Smooth muscle cell (in vitro differentiated cells): ENCODE measurements at regions not wholly inside any gene's neighbourhood (a gene's known extent, or its start where the extent isn't known, plus 50 kb on each side); places are given as distances from the start of the nearest gene placed in this dataset.
"Not testable (repeated sequence)": the region's sequence is repeated elsewhere in the genome, so short reads cannot be mapped to it uniquely, and the experiment has no call there.

ENCODE experiments used
- DNase-seq: peaks from one replicate; lab custom pipeline; 2025; ENCODE audit not compliant: unreplicated experiment; lab: John Stamatoyannopoulos, UW
- H2AFZ ChIP-seq: fragments of 200-600 bp; sonication (generic); 2 replicates; pipeline ENCODE4 v1.6.0; 2016; ENCODE audit warnings: antibody characterized with exemption, low read depth, mild to moderate bottlenecking
- H3F3A ChIP-seq: fragments of 200-600 bp; sonication (generic); 2 replicates; pipeline ENCODE4 v1.6.0; 2017; ENCODE audit warnings: antibody characterized with exemption, low read depth
- H3K27ac ChIP-seq: fragments of 200-600 bp; sonication (generic); 2 replicates; pipeline ENCODE4 v1.5.1; 2016; ENCODE audit warnings: low read depth, mild to moderate bottlenecking
- H3K27me3 ChIP-seq: fragments of 200-600 bp; sonication (generic); 2 replicates; pipeline ENCODE4 v1.6.1; 2016; ENCODE audit warnings: low read depth, mild to moderate bottlenecking
- H3K36me3 ChIP-seq: fragments of 200-600 bp; sonication (generic); 2 replicates; pipeline ENCODE4 v1.5.1; 2016; ENCODE audit warnings: low read depth
- H3K4me1 ChIP-seq: fragments of 200-600 bp; sonication (generic); 2 replicates; pipeline ENCODE4 v1.5.1; 2016; ENCODE audit warnings: low read depth
- H3K4me2 ChIP-seq: fragments of 200-600 bp; sonication (generic); 2 replicates; pipeline ENCODE4 v1.6.0; 2016; ENCODE audit warnings: mild to moderate bottlenecking
- H3K4me3 ChIP-seq: fragments of 200-600 bp; sonication (generic); 2 replicates; pipeline ENCODE4 v1.5.1; 2016; ENCODE audit warnings: mild to moderate bottlenecking
- H3K79me2 ChIP-seq: fragments of 200-600 bp; sonication (generic); 2 replicates; pipeline ENCODE4 v1.6.0; 2016; ENCODE audit warnings: low read depth, mild to moderate bottlenecking
- H3K9ac ChIP-seq: fragments of 200-600 bp; sonication (generic); 2 replicates; pipeline ENCODE4 v1.6.0; 2016; ENCODE audit warnings: low read depth
- H3K9me3 ChIP-seq: fragments of 200-600 bp; sonication (generic); replicated peaks from 2 replicates; pipeline ENCODE4 v1.5.1; 2016; ENCODE audit warnings: low read depth
- H4K20me1 ChIP-seq: fragments of 200-600 bp; sonication (generic); 2 replicates; pipeline ENCODE4 v1.6.0; 2016; ENCODE audit warnings: low read depth
- WGBS: methylation state at CpG from one replicate; pipeline ENCODE4 v1.1.7; 2016; ENCODE audit warnings: low lambda C conversion rate; 5-methylcytosine and 5-hydroxymethylcytosine counted together

- H3K4me3 ChIP-seq, H3K9me3 ChIP-seq, DNase-seq, H3F3A ChIP-seq, H3K27me3 ChIP-seq, H3K9ac ChIP-seq, H3K36me3 ChIP-seq, H3K27ac ChIP-seq, H3K4me1 ChIP-seq, H4K20me1 ChIP-seq, H3K79me2 ChIP-seq, H2AFZ ChIP-seq: not testable (repeated sequence)
- 62% methylated on average over 6 of the region's 6 CpGs for WGBS
- H3K4me2 ChIP-seq, result peak overlapping the region; percentile 31
Measured at GRCh38 chr20:30579069-30579468, 678.4 kb upstream of the DEFB115 start.

- not testable (repeated sequence) for H3K9ac ChIP-seq, H3F3A ChIP-seq, H3K79me2 ChIP-seq, H3K4me1 ChIP-seq, H2AFZ ChIP-seq, H3K4me2 ChIP-seq, H4K20me1 ChIP-seq, H3K27ac ChIP-seq, H3K36me3 ChIP-seq, DNase-seq, H3K27me3 ChIP-seq, H3K9me3 ChIP-seq
- 50% methylated on average over 25 of the region's 27 CpGs for WGBS
- peak overlapping the region; percentile 30 for H3K4me3 ChIP-seq
Measured at GRCh38 chr20:30579824-30580438, 677.5 kb upstream of the DEFB115 start.

GRCh38 chr20:30581839-30582238, 675.6 kb upstream of the DEFB115 start:
- not testable (repeated sequence) for H3K4me3 ChIP-seq, H2AFZ ChIP-seq, H3K27me3 ChIP-seq, DNase-seq, H3K4me2 ChIP-seq, H3K9ac ChIP-seq, H3K36me3 ChIP-seq, H3K4me1 ChIP-seq, H3F3A ChIP-seq, H4K20me1 ChIP-seq, H3K27ac ChIP-seq, H3K79me2 ChIP-seq, H3K9me3 ChIP-seq
- WGBS, result 56% methylated on average over 7 of the region's 7 CpGs

- H3K36me3 ChIP-seq, H3K27ac ChIP-seq, H3K4me1 ChIP-seq, H4K20me1 ChIP-seq, H3K27me3 ChIP-seq, DNase-seq, H3K9me3 ChIP-seq, H3K4me3 ChIP-seq, H2AFZ ChIP-seq, H3K4me2 ChIP-seq, H3F3A ChIP-seq, H3K79me2 ChIP-seq, H3K9ac ChIP-seq: not testable (repeated sequence)
- WGBS, result 80% methylated on average over 4 of the region's 4 CpGs
Measured at GRCh38 chr20:30584403-30584802, 673.1 kb upstream of the DEFB115 start.

- H3K9me3 ChIP-seq, DNase-seq, H3K79me2 ChIP-seq, H3K36me3 ChIP-seq, H3K27ac ChIP-seq, H3K4me3 ChIP-seq, H3K27me3 ChIP-seq, H3K4me1 ChIP-seq, H4K20me1 ChIP-seq, H3K9ac ChIP-seq, H3F3A ChIP-seq, H2AFZ ChIP-seq: not testable (repeated sequence)
- H3K4me2 ChIP-seq, result peak overlapping the region; percentile 61
- WGBS, result 73% methylated on average over 28 of the region's 49 CpGs
Measured at GRCh38 chr20:30585244-30585796, 672.1 kb upstream of the DEFB115 start.

- not testable (repeated sequence) for H4K20me1 ChIP-seq, H3K36me3 ChIP-seq, H3K4me2 ChIP-seq, H3K4me3 ChIP-seq, H3K79me2 ChIP-seq, H3F3A ChIP-seq, DNase-seq, H2AFZ ChIP-seq, H3K27me3 ChIP-seq, H3K9me3 ChIP-seq, H3K4me1 ChIP-seq, H3K27ac ChIP-seq, H3K9ac ChIP-seq
- 78% methylated on average over 24 of the region's 30 CpGs for WGBS
Measured at GRCh38 chr20:30586178-30586577, 671.3 kb upstream of the DEFB115 start.
